GM12878 (cell line): ENCODE measurements at regions not wholly inside any gene's neighbourhood (a gene's known extent, or its start where the extent isn't known, plus 50 kb on each side); places are given as distances from the start of the nearest gene placed in this dataset.

Experiments
- CUX1 ChIP-seq: IDR thresholded peaks from 2 replicates; pipeline ENCODE4 v1.6.1; 2012; ENCODE audit warnings: improper control_type of control experiment, low read depth, low read length; ENCODE audit not compliant: insufficient replicate concordance
- MYB ChIP-seq: fragments of 150-350 bp; IDR thresholded peaks from 2 replicates; pipeline ENCODE4 v1.6.1; 2014; ENCODE audit warnings: mild to moderate bottlenecking, low read depth, low read length, borderline replicate concordance
- NFXL1 ChIP-seq: fragments of 450-650 bp; IDR thresholded peaks from 2 replicates; pipeline ENCODE4 v1.6.1; 2017; ENCODE audit warnings: antibody characterized with exemption, mild to moderate bottlenecking, borderline replicate concordance
- NR2C1 ChIP-seq: fragments of 450-650 bp; IDR thresholded peaks from 2 replicates; pipeline ENCODE4 v1.6.1; 2017; ENCODE audit warnings: antibody characterized with exemption, mild to moderate bottlenecking, moderate library complexity
- SUZ12 ChIP-seq: fragments of 200-600 bp; sonication (generic); IDR thresholded peaks from one replicate; pipeline ENCODE4 v1.6.1; 2018; ENCODE audit warnings: antibody characterized with exemption, mild to moderate bottlenecking; ENCODE audit not compliant: unreplicated experiment
- WRNIP1 ChIP-seq: IDR thresholded peaks from 2 replicates; pipeline ENCODE4 v1.6.1; 2011; ENCODE audit warnings: low read depth, low read length, improper control_type of control experiment, borderline replicate concordance
- TF ChIP-seq, protein P1 (sequence below): IDR thresholded peaks from 2 replicates; pipeline ENCODE4 v1.6.1; 2011; ENCODE audit warnings: mild to moderate bottlenecking, low read depth, low read length, moderate library complexity; ENCODE audit not compliant: insufficient replicate concordance

DNA sequence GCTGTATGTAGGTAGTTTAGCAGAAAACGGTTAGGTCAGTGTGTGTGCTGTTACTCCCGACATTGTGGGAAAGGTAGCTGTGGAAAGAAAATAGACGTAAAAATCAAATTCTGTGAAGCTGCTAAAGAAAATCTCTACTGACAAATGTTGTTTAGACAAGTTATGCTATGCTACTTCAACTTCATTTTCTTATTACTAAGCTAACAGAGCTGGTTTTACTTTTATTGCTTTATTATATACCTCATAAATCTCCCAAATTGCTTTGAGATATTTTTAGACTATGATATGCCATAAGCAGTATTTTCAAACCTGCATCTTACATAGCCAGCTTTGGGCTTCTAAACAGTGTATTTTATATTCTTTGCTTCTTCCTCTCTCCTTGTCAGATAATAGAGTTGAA lies 108.2 kb upstream of the PACRGL start (continued):
- TF ChIP-seq CUX1 (no peak), WRNIP1 (no peak), MYB (no peak), SUZ12 (no peak), NR2C1 (no peak), NFXL1 (no peak)
- TF ChIP-seq, protein P1, sequence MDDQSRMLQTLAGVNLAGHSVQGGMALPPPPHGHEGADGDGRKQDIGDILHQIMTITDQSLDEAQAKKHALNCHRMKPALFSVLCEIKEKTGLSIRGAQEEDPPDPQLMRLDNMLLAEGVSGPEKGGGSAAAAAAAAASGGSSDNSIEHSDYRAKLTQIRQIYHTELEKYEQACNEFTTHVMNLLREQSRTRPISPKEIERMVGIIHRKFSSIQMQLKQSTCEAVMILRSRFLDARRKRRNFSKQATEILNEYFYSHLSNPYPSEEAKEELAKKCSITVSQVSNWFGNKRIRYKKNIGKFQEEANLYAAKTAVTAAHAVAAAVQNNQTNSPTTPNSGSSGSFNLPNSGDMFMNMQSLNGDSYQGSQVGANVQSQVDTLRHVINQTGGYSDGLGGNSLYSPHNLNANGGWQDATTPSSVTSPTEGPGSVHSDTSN, result no peak
